H9 (cell line): ENCODE measurements at regions not wholly inside any gene's neighbourhood (a gene's known extent, or its start where the extent isn't known, plus 50 kb on each side); places are given as distances from the start of the nearest gene placed in this dataset.

Experiments
- DNase-seq: peaks from one replicate; pipeline ENCODE4 v3.0.0-alpha.2; 2017
- H2AFZ ChIP-seq: one replicate; pipeline ENCODE4 v1.6.1; 2013; ENCODE audit warnings: mild to moderate bottlenecking, low read length, control low read depth, moderate library complexity
- H2AK5ac ChIP-seq: 2 replicates; pipeline ENCODE4 v1.6.1; 2013; ENCODE audit warnings: low read length, control low read depth, mixed read lengths; ENCODE audit not compliant: insufficient read length
- H2BK120ac ChIP-seq: one replicate; pipeline ENCODE4 v1.6.1; 2013; ENCODE audit warnings: low read depth, mild to moderate bottlenecking, low read length, control low read depth, inconsistent platforms; ENCODE audit not compliant: poor library complexity, severe bottlenecking
- H2BK12ac ChIP-seq: 2 replicates; pipeline ENCODE4 v1.6.1; 2013; ENCODE audit warnings: low read length, control low read depth, mixed read lengths, low read depth; ENCODE audit not compliant: insufficient read length
- H2BK15ac ChIP-seq: 2 replicates; pipeline ENCODE4 v1.6.1; 2013; ENCODE audit warnings: low read depth, low read length, control low read depth
- H2BK20ac ChIP-seq: one replicate; pipeline ENCODE4 v1.6.1; 2013; ENCODE audit warnings: low read depth, mild to moderate bottlenecking, low read length, control low read depth, inconsistent platforms; ENCODE audit not compliant: poor library complexity, severe bottlenecking
- H2BK5ac ChIP-seq: 2 replicates; pipeline ENCODE4 v1.6.1; 2013; ENCODE audit warnings: low read length, control low read depth, mixed read lengths; ENCODE audit not compliant: insufficient read length
- H3K14ac ChIP-seq: 2 replicates; pipeline ENCODE4 v1.6.1; 2013; ENCODE audit warnings: low read length, control low read depth; ENCODE audit not compliant: insufficient read depth
- H3K18ac ChIP-seq: 2 replicates; pipeline ENCODE4 v1.6.1; 2013; ENCODE audit warnings: low read depth, mild to moderate bottlenecking, mixed read lengths, low read length, control low read depth; ENCODE audit not compliant: insufficient read length
- H3K23ac ChIP-seq: 2 replicates; pipeline ENCODE4 v1.6.1; 2013; ENCODE audit warnings: low read length, control low read depth, mixed read lengths, low read depth; ENCODE audit not compliant: insufficient read length
- H3K23me2 ChIP-seq: 2 replicates; pipeline ENCODE4 v1.6.1; 2013; ENCODE audit warnings: low read depth, mild to moderate bottlenecking, mixed read lengths, low read length, control low read depth; ENCODE audit not compliant: insufficient read length, poor library complexity, severe bottlenecking
- H3K27ac ChIP-seq: 2 replicates; pipeline ENCODE4 v1.5.1; 2013; ENCODE audit warnings: low read length, control low read depth, mixed read lengths, low read depth; ENCODE audit not compliant: insufficient read length
- H3K27me3 ChIP-seq: 2 replicates; pipeline ENCODE4 v1.6.1; 2013; ENCODE audit warnings: low read length, control low read depth, inconsistent platforms; ENCODE audit not compliant: insufficient read depth
- H3K4ac ChIP-seq: 2 replicates; pipeline ENCODE4 v1.6.1; 2013; ENCODE audit warnings: low read depth, mild to moderate bottlenecking, control low read depth, inconsistent platforms, low read length, moderate library complexity
- H3K4me1 ChIP-seq: 2 replicates; pipeline ENCODE4 v1.6.1; 2013; ENCODE audit warnings: low read length, control low read depth, inconsistent platforms; ENCODE audit not compliant: insufficient read depth
- H3K4me2 ChIP-seq: 2 replicates; pipeline ENCODE4 v1.6.1; 2013; ENCODE audit warnings: low read length, control low read depth, mixed read lengths; ENCODE audit not compliant: insufficient read length, insufficient read depth
- H3K56ac ChIP-seq: 2 replicates; pipeline ENCODE4 v1.6.1; 2013; ENCODE audit warnings: low read depth, mild to moderate bottlenecking, mixed read lengths, low read length, control low read depth; ENCODE audit not compliant: insufficient read length
- H3K79me1 ChIP-seq: 2 replicates; pipeline ENCODE4 v1.6.1; 2013; ENCODE audit warnings: low read depth, mild to moderate bottlenecking, moderate library complexity, low read length, control low read depth, inconsistent platforms; ENCODE audit not compliant: insufficient read depth, poor library complexity, severe bottlenecking
- H3K79me2 ChIP-seq: 2 replicates; pipeline ENCODE4 v1.6.1; 2013; ENCODE audit warnings: low read length, control low read depth, inconsistent platforms; ENCODE audit not compliant: insufficient read depth
- H3K9ac ChIP-seq: 2 replicates; pipeline ENCODE4 v1.6.1; 2013; ENCODE audit warnings: low read length, control low read depth, mixed read lengths; ENCODE audit not compliant: insufficient read length; ENCODE audit errors: extremely low read depth
- H3K9me3 ChIP-seq: one replicate; pipeline ENCODE4 v1.6.1; 2013; ENCODE audit warnings: low read depth, low read length, inconsistent platforms; ENCODE audit not compliant: control insufficient read depth
- H3T11ph ChIP-seq: one replicate; pipeline ENCODE4 v1.6.1; 2013; ENCODE audit warnings: mild to moderate bottlenecking, low read length, control low read depth, inconsistent platforms
- H4K20me1 ChIP-seq: one replicate; pipeline ENCODE4 v1.6.1; 2013; ENCODE audit not compliant: control insufficient read depth, insufficient read length, insufficient read depth
- H4K5ac ChIP-seq: 2 replicates; pipeline ENCODE4 v1.6.1; 2013; ENCODE audit warnings: low read depth, mild to moderate bottlenecking, mixed read lengths, low read length, control low read depth; ENCODE audit not compliant: insufficient read length
- H4K8ac ChIP-seq: replicated peaks from 2 replicates; pipeline ENCODE4 v1.6.1; 2013; ENCODE audit warnings: low read length, control low read depth, mixed read lengths, low read depth; ENCODE audit not compliant: insufficient read length
- H4K91ac ChIP-seq: 2 replicates; pipeline ENCODE4 v1.6.1; 2013; ENCODE audit warnings: low read depth, mild to moderate bottlenecking, moderate library complexity, mixed read lengths, low read length, control low read depth; ENCODE audit not compliant: insufficient read length
- H3K27ac Mint-ChIP-seq, 3 experiments: 2 replicates in 2 of 3; 3 replicates in 1 of 3; pipeline ENCODE4 v1.8.0; 2020 to 2021; ENCODE audit warnings: mixed read lengths in 3 of 3, mild to moderate bottlenecking in 1 of 3, moderate library complexity in 1 of 3
- H3K27me3 Mint-ChIP-seq: 2 replicates; pipeline ENCODE4 v1.8.0; 2021; ENCODE audit warnings: low read depth, mild to moderate bottlenecking, moderate library complexity, mixed read lengths
- H3K36me3 Mint-ChIP-seq, 3 experiments: 2 replicates in 2 of 3; 3 replicates in 1 of 3; pipeline ENCODE4 v1.8.0; 2020 to 2021; ENCODE audit warnings: low read depth in 3 of 3, mixed read lengths in 3 of 3; ENCODE audit not compliant: insufficient read depth in 1 of 3
- H3K4me1 Mint-ChIP-seq, 2 experiments: 2 replicates each; pipeline ENCODE4 v1.8.0; 2020; ENCODE audit warnings: mixed read lengths in 2 of 2
- H3K4me3 Mint-ChIP-seq, 2 experiments: 2 replicates in 1 of 2; 3 replicates in 1 of 2; pipeline ENCODE4 v1.8.0; 2020 to 2021; ENCODE audit warnings: mild to moderate bottlenecking in 2 of 2, mixed read lengths in 2 of 2, moderate library complexity in 1 of 2
- H3K9me3 Mint-ChIP-seq, 2 experiments: 2 replicates in 1 of 2; 3 replicates in 1 of 2; pipeline ENCODE4 v1.8.0; 2020; ENCODE audit warnings: mild to moderate bottlenecking in 2 of 2, mixed read lengths in 2 of 2, moderate library complexity in 1 of 2
- CTCF ChIP-seq: fragments of 200-600 bp; sonication (generic); conservative IDR thresholded peaks from 3 replicates; pipeline ENCODE4 v1.8.0; 2021; ENCODE audit warnings: antibody characterized with exemption, mild to moderate bottlenecking
- WGBS: extraction: QIAGEN DNeasy Blood & Tissue Kit; methylation state at CpG from one replicate; pipeline ENCODE4 v1.1.7; 2013; ENCODE audit warnings: missing lambda C conversion rate, low lambda C conversion rate, mixed read lengths; ENCODE audit not compliant: insufficient read length; ENCODE audit errors: extremely low coverage; 5-methylcytosine and 5-hydroxymethylcytosine counted together

GRCh38 chr17:6241996-6242395 lies 171.8 kb downstream of the WSCD1 start:
- Histone ChIP-seq H3K18ac (no peak overlapping the region), H3K79me1 (no peaks in the 10 kb centered on the region), H3K27ac (no peak overlapping the region), H3K23ac (no peak overlapping the region), H3K14ac (peak overlapping the region; percentile 26; the same call in 1 of the 2 replicates), H4K8ac (no peak overlapping the region), H3K9me3 (no peaks in the 10 kb centered on the region), H2BK5ac (no peak overlapping the region), H2AK5ac (no peak overlapping the region), H2BK12ac (peak overlapping the region; percentile 38), H3K79me2 (no peaks in the 10 kb centered on the region), H3K4ac (no peak overlapping the region), H4K20me1 (no peaks in the 10 kb centered on the region), H2BK120ac (no peak overlapping the region), H3K23me2 (peaks cover 5% of the 10 kb centered on the region), H3K4me1 (peaks cover 12% of the 10 kb centered on the region; the same call in 1 of the 2 replicates), H3K9ac (no peak overlapping the region), H4K91ac (no peak overlapping the region), H3K27me3 (no peaks in the 10 kb centered on the region), H2BK20ac (no peak overlapping the region), H3T11ph (no peak overlapping the region), H2BK15ac (no peak overlapping the region), H2AFZ (no peak overlapping the region), H3K56ac (no peak overlapping the region), H3K4me2 (no peak overlapping the region), H4K5ac (no peak overlapping the region)
- no CpG with 5 or more reads among the region's 4 CpGs for WGBS
- TF ChIP-seq CTCF: no peak
- H3K4me1 Mint-ChIP-seq: peaks cover 58 to 66% of the 10 kb centered on the region in 2 experiments
- peaks cover 2% of the 10 kb centered on the region; the same call in 1 of the 2 replicates for H3K27me3 Mint-ChIP-seq
- no peak overlapping the region for H3K27ac Mint-ChIP-seq
- peak; percentile 29 for DNase-seq
- H3K9me3 Mint-ChIP-seq: no peaks in the 10 kb centered on the region; a peak in 1 of 5 replicates
- no peak overlapping the region for H3K4me3 Mint-ChIP-seq
- no peaks in the 10 kb centered on the region for H3K36me3 Mint-ChIP-seq
